Nephron progenitor cell (in vitro differentiated cells): ENCODE measurements at regions not wholly inside any gene's neighbourhood (a gene's known extent, or its start where the extent isn't known, plus 50 kb on each side); places are given as distances from the start of the nearest gene placed in this dataset.
A peak's percentile ranks its signal among the peaks of the same experiment; 100 is the strongest.

ENCODE experiments used
- DNase-seq: peaks from one replicate; pipeline ENCODE4 v3.0.0; 2021
- H3K27ac Mint-ChIP-seq: 2 replicates; pipeline ENCODE4 v1.8.0; 2021; ENCODE audit warnings: mild to moderate bottlenecking, moderate library complexity, mixed read lengths
- H3K27me3 Mint-ChIP-seq: 2 replicates; pipeline ENCODE4 v1.8.0; 2021; ENCODE audit warnings: mild to moderate bottlenecking, low read depth, mixed read lengths; ENCODE audit not compliant: poor library complexity
- H3K36me3 Mint-ChIP-seq: 2 replicates; pipeline ENCODE4 v1.8.0; 2021; ENCODE audit warnings: low read depth, mixed read lengths
- H3K4me1 Mint-ChIP-seq: 2 replicates; pipeline ENCODE4 v1.8.0; 2021; ENCODE audit warnings: mixed read lengths
- H3K4me3 Mint-ChIP-seq: 2 replicates; pipeline ENCODE4 v1.8.0; 2021; ENCODE audit warnings: mild to moderate bottlenecking, moderate library complexity, mixed read lengths
- H3K9me3 Mint-ChIP-seq: 2 replicates; pipeline ENCODE4 v1.8.0; 2021; ENCODE audit warnings: mild to moderate bottlenecking, moderate library complexity, mixed read lengths
- CTCF ChIP-seq: fragments of 200-600 bp; sonication (generic); IDR thresholded peaks from 2 replicates; pipeline ENCODE4 v1.5.0; 2021; ENCODE audit warnings: antibody characterized with exemption

GRCh38 chr11:129503646-129504045 is 128.0 kb downstream of the BARX2 start:
- H3K4me1 Mint-ChIP-seq = no peaks in the 10 kb centered on the region

GRCh38 chr11:129505266-129505665 is 129.6 kb downstream of the BARX2 start:
- H3K27me3 Mint-ChIP-seq = peaks cover 3% of the 10 kb centered on the region
- no peak overlapping the region for H3K4me3 Mint-ChIP-seq
- no peaks in the 10 kb centered on the region for H3K36me3 Mint-ChIP-seq
- DNase-seq = no peak
- no peak overlapping the region for H3K27ac Mint-ChIP-seq
- no peaks in the 10 kb centered on the region for H3K4me1 Mint-ChIP-seq
- peaks cover 24% of the 10 kb centered on the region for H3K9me3 Mint-ChIP-seq
- TF ChIP-seq CTCF = no peak

More at GRCh38 chr11:129503646-129504045, 128.0 kb downstream of the BARX2 start:
- H3K27me3 Mint-ChIP-seq = peaks cover 3% of the 10 kb centered on the region
- no peak overlapping the region for H3K27ac Mint-ChIP-seq
- no peaks in the 10 kb centered on the region for H3K36me3 Mint-ChIP-seq
- peaks cover 16% of the 10 kb centered on the region for H3K9me3 Mint-ChIP-seq
- no peak overlapping the region for H3K4me3 Mint-ChIP-seq
- DNase-seq = no peak
- no peak for TF ChIP-seq CTCF

GRCh38 chr11:129508163-129508562 is 132.5 kb downstream of the BARX2 start:
- no peak overlapping the region for H3K4me3 Mint-ChIP-seq

GRCh38 chr11:129528296-129528695 is 152.6 kb downstream of the BARX2 start:
- no peak overlapping the region for H3K27ac Mint-ChIP-seq
- peaks cover 3% of the 10 kb centered on the region for H3K27me3 Mint-ChIP-seq
- no peaks in the 10 kb centered on the region for H3K4me1 Mint-ChIP-seq
- no peak for TF ChIP-seq CTCF
- H3K36me3 Mint-ChIP-seq = no peaks in the 10 kb centered on the region
- DNase-seq = no peak
- H3K9me3 Mint-ChIP-seq = peaks cover 10% of the 10 kb centered on the region
- no peak overlapping the region for H3K4me3 Mint-ChIP-seq

More at GRCh38 chr11:129508163-129508562, 132.5 kb downstream of the BARX2 start:
- Mint-ChIP-seq H3K36me3 (no peaks in the 10 kb centered on the region), H3K27me3 (peaks cover 4% of the 10 kb centered on the region), H3K4me1 (no peaks in the 10 kb centered on the region), H3K27ac (no peak overlapping the region), H3K9me3 (peaks cover 24% of the 10 kb centered on the region)
- TF ChIP-seq CTCF = no peak
- DNase-seq = no peak

- no peak for TF ChIP-seq CTCF
- H3K9me3 Mint-ChIP-seq = peaks cover 10% of the 10 kb centered on the region
- no peaks in the 10 kb centered on the region for H3K4me1 Mint-ChIP-seq
- H3K36me3 Mint-ChIP-seq = no peaks in the 10 kb centered on the region
- no peak overlapping the region for H3K4me3 Mint-ChIP-seq
- H3K27me3 Mint-ChIP-seq = peaks cover 3% of the 10 kb centered on the region
- no peak for DNase-seq
- peak overlapping the region; percentile 82 for H3K27ac Mint-ChIP-seq
Measured at GRCh38 chr11:129530154-129530895, 154.7 kb downstream of the BARX2 start.

- peaks cover 11% of the 10 kb centered on the region for H3K27me3 Mint-ChIP-seq
- H3K27ac Mint-ChIP-seq = no peak overlapping the region
- TF ChIP-seq CTCF = no peak
- H3K4me1 Mint-ChIP-seq = no peaks in the 10 kb centered on the region
- DNase-seq = no peak
- no peak overlapping the region for H3K4me3 Mint-ChIP-seq
- no peaks in the 10 kb centered on the region for H3K36me3 Mint-ChIP-seq
- peaks cover 38% of the 10 kb centered on the region for H3K9me3 Mint-ChIP-seq
Measured at GRCh38 chr11:129533395-129533794, 157.7 kb downstream of the BARX2 start.
